D341Med (cell line): ENCODE measurements at regions not wholly inside any gene's neighbourhood (a gene's known extent, or its start where the extent isn't known, plus 50 kb on each side); places are given as distances from the start of the nearest gene placed in this dataset.

Experiments used
- DNase-seq: peaks from one replicate; pipeline ENCODE4 v3.0.0; 2012; ENCODE audit warnings: low spot score

GRCh38 chr5:133905424-133905823, 63.0 kb downstream of the C5orf15 start:
- no peak for DNase-seq

- DNase-seq, result no peak
These were observed 63.8 kb downstream of the C5orf15 start for GRCh38 chr5:133904641-133905040.

GRCh38 chr5:133902511-133903118, 65.8 kb downstream of the C5orf15 start:
- DNase-seq, result no peak

- no peak for DNase-seq
These were observed 67.7 kb downstream of the C5orf15 start for GRCh38 chr5:133900534-133901270.

- no peak for DNase-seq
These were observed 68.9 kb downstream of the C5orf15 start for GRCh38 chr5:133899506-133899905.

GRCh38 chr5:133898440-133898839, 70.0 kb downstream of the C5orf15 start:
- DNase-seq, result no peak

- DNase-seq, result no peak
These were observed 71.0 kb downstream of the C5orf15 start for GRCh38 chr5:133897431-133897830.

- DNase-seq, result no peak
These were observed 71.6 kb downstream of the C5orf15 start for GRCh38 chr5:133896873-133897272.

- no peak for DNase-seq
These were observed 72.2 kb downstream of the C5orf15 start for GRCh38 chr5:133895979-133896845.

- no peak for DNase-seq
These were observed 74.3 kb downstream of the C5orf15 start for GRCh38 chr5:133894143-133894542.

- DNase-seq, result no peak
These were observed 75.7 kb downstream of the C5orf15 start for GRCh38 chr5:133892774-133893173.

- no peak for DNase-seq
These were observed 76.1 kb downstream of the C5orf15 start for GRCh38 chr5:133892306-133892705.

- DNase-seq, result no peak
These were observed 77.0 kb downstream of the C5orf15 start for GRCh38 chr5:133891390-133891789.

GRCh38 chr5:133890776-133891280, 77.6 kb downstream of the C5orf15 start:
- no peak for DNase-seq

- no peak for DNase-seq
These were observed 78.1 kb downstream of the C5orf15 start for GRCh38 chr5:133890314-133890713.

GRCh38 chr5:133889271-133889905, 79.0 kb downstream of the C5orf15 start:
- DNase-seq, result no peak

- no peak for DNase-seq
These were observed 79.8 kb downstream of the C5orf15 start for GRCh38 chr5:133888625-133888991.

GRCh38 chr5:133885566-133885965, 82.9 kb downstream of the C5orf15 start:
- DNase-seq, result no peak

- no peak for DNase-seq
These were observed 83.7 kb downstream of the C5orf15 start for GRCh38 chr5:133884569-133885311.

- DNase-seq, result no peak
These were observed 84.5 kb downstream of the C5orf15 start for GRCh38 chr5:133883916-133884315.

- DNase-seq, result no peak
These were observed 85.6 kb downstream of the C5orf15 start for GRCh38 chr5:133882846-133883245.

- no peak for DNase-seq
These were observed 86.1 kb downstream of the C5orf15 start for GRCh38 chr5:133882389-133882695.
